ENCODE measurements at regions not wholly inside any gene's neighbourhood (a gene's known extent, or its start where the extent isn't known, plus 50 kb on each side); places are given as distances from the start of the nearest gene placed in this dataset.

- TF ChIP-seq GTF2I (CRISPR knock-in tag; conservative IDR thresholded peaks at IDR 0.05) (no peak), MXD4 (CRISPR knock-in tag; IDR thresholded peaks at IDR 0.05; ENCODE audit: borderline replicate concordance) (no peak), SMAD4 (CRISPR knock-in tag; IDR thresholded peaks at IDR 0.05) (no peak), NFYB (CRISPR knock-in tag; conservative IDR thresholded peaks at IDR 0.05; ENCODE audit: low read depth) (no peak)
Measured at GRCh38 chr15:62334536-62334935, 169.5 kb upstream of the C2CD4B start (continued).

- Mint-ChIP-seq H3K27ac (no peak overlapping the region), H3K36me3 (peaks cover 10% of the 10 kb centered on the region), H3K27me3 (ENCODE audit: low read depth) (no peaks in the 10 kb centered on the region), H3K4me1 (no peaks in the 10 kb centered on the region), H3K9me3 (peaks cover 18% of the 10 kb centered on the region), H3K4me3 (no peak overlapping the region)
- no peak for DNase-seq (ENCODE audit: low spot score)
- CTCF ChIA-PET = interaction anchor here (1.0 to 1.2 kb wide), 2 partner anchors 31 to 84 kb away, joined by 4 read pairs; no protein-coding TSS in a partner anchor
- POLR2A ChIA-PET = no interaction called here
- TF ChIP-seq ERG (CRISPR knock-in tag; IDR thresholded peaks at IDR 0.05) (no peak), NFE2L1 (CRISPR knock-in tag; IDR thresholded peaks at IDR 0.05) (no peak), ZNF121 (CRISPR knock-in tag; IDR thresholded peaks at IDR 0.05) (no peak), PRDM15 (CRISPR knock-in tag; IDR thresholded peaks at IDR 0.05) (no peak), USF1 (CRISPR knock-in tag; IDR thresholded peaks at IDR 0.05) (no peak), TEAD1 (CRISPR knock-in tag; IDR thresholded peaks at IDR 0.05) (no peak), PRRX2 (CRISPR knock-in tag; IDR thresholded peaks at IDR 0.05) (no peak), RELA (CRISPR knock-in tag; IDR thresholded peaks at IDR 0.05; ENCODE audit: borderline replicate concordance) (no peak), SOX15 (CRISPR knock-in tag; IDR thresholded peaks at IDR 0.05) (no peak), FOXK1 (CRISPR knock-in tag; IDR thresholded peaks at IDR 0.05) (no peak), JAZF1 (CRISPR knock-in tag; IDR thresholded peaks at IDR 0.05) (no peak), FOXJ3 (CRISPR knock-in tag; IDR thresholded peaks at IDR 0.05; ENCODE audit: borderline replicate concordance) (no peak), ZNF138 (CRISPR knock-in tag; conservative IDR thresholded peaks at IDR 0.05) (no peak), AFF4 (CRISPR knock-in tag; IDR thresholded peaks at IDR 0.05; ENCODE audit: borderline replicate concordance) (no peak), IRF1 (CRISPR knock-in tag; IDR thresholded peaks at IDR 0.05) (no peak), JUN (CRISPR knock-in tag; IDR thresholded peaks at IDR 0.05) (no peak), SP1 (CRISPR knock-in tag; conservative IDR thresholded peaks at IDR 0.05) (no peak)
- ATAC-seq = no peak
Measured at GRCh38 chr15:62337934-62338333, 172.8 kb upstream of the C2CD4B start.
